Cardiac muscle cell (in vitro differentiated cells and primary cell): ENCODE measurements at regions not wholly inside any gene's neighbourhood (a gene's known extent, or its start where the extent isn't known, plus 50 kb on each side); places are given as distances from the start of the nearest gene placed in this dataset.

Experiments
- DNase-seq, 2 donors: peaks; one replicate each; pipeline versions ENCODE4 v3.0.0 to v3.0.0-alpha.2; 2010 to 2017; ENCODE audit warnings: low read depth in 1 of 2, low spot score in 1 of 2
- H3K27ac ChIP-seq: fragments of 200-600 bp; sonication (generic); 2 replicates; pipeline ENCODE4 v1.5.1; 2016
- H3K27me3 ChIP-seq: fragments of 200-600 bp; sonication (generic); 2 replicates; pipeline ENCODE4 v1.6.0; 2016; ENCODE audit warnings: control low read depth
- H3K36me3 ChIP-seq: fragments of 200-600 bp; sonication (generic); 2 replicates; pipeline ENCODE4 v1.5.1; 2016; ENCODE audit warnings: control low read depth
- H3K4me1 ChIP-seq: fragments of 200-600 bp; sonication (generic); 2 replicates; pipeline ENCODE4 v1.8.1; 2017; ENCODE audit warnings: low read depth, mild to moderate bottlenecking, mixed run types
- H3K4me3 ChIP-seq: fragments of 200-600 bp; sonication (generic); 2 replicates; pipeline ENCODE4 v1.5.1; 2016; ENCODE audit warnings: mild to moderate bottlenecking
- H3K9me3 ChIP-seq: fragments of 200-600 bp; sonication (generic); 2 replicates; pipeline ENCODE4 v1.5.1; 2017; ENCODE audit warnings: low read depth, mild to moderate bottlenecking, control low read depth
- TF ChIP-seq, protein P1 (sequence below): IDR thresholded peaks from 2 replicates; pipeline ENCODE4 v1.5.1; 2012; ENCODE audit warnings: low read depth, mild to moderate bottlenecking, low read length

DNA sequence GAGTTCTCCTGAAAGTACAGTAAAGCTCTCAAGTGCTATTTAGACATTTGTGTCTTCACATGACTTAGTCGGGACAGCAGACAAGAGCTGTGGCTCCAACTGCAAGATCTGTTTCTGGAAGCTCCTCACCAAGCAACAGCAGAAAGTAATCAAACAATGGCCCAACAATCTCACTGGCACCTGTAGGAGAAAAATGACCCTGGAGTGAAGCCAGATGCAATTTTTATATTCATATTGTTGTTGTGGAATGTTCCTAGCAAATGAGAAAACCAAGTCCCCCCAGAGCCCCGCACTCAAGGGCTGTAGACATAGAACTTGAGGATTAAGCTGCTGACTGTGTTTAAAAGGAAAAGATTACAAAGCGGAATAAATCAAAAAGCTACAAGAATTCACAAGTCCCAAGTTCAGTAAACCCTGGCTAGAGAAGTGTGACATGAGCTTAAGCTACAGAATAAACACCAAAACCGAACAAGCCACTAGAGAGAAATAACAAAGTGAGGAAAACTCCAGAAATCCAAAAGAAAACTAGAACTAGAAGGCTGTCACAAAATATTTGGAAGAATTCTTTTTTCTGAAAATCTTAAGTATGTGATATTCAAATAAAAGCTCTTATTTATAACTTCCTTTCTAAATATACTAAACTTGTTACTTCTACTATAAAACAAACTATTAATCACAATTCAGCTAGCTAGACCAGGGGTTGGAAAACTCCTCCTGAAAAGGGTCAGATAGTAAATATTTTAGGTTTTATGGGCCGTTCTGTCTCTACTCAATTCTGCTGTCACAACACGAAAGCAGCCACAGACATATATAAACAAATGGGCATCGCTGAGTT lies 454.5 kb downstream of the SUCLA2 start:
- Histone ChIP-seq H3K4me1 (no peaks in the 10 kb centered on the region), H3K36me3 (no peaks in the 10 kb centered on the region), H3K27me3 (no peaks in the 10 kb centered on the region), H3K4me3 (no peak overlapping the region), H3K9me3 (no peaks in the 10 kb centered on the region), H3K27ac (no peak overlapping the region)
- TF ChIP-seq, protein P1, sequence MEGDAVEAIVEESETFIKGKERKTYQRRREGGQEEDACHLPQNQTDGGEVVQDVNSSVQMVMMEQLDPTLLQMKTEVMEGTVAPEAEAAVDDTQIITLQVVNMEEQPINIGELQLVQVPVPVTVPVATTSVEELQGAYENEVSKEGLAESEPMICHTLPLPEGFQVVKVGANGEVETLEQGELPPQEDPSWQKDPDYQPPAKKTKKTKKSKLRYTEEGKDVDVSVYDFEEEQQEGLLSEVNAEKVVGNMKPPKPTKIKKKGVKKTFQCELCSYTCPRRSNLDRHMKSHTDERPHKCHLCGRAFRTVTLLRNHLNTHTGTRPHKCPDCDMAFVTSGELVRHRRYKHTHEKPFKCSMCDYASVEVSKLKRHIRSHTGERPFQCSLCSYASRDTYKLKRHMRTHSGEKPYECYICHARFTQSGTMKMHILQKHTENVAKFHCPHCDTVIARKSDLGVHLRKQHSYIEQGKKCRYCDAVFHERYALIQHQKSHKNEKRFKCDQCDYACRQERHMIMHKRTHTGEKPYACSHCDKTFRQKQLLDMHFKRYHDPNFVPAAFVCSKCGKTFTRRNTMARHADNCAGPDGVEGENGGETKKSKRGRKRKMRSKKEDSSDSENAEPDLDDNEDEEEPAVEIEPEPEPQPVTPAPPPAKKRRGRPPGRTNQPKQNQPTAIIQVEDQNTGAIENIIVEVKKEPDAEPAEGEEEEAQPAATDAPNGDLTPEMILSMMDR = no peak
- DNase-seq = no peak

DNA sequence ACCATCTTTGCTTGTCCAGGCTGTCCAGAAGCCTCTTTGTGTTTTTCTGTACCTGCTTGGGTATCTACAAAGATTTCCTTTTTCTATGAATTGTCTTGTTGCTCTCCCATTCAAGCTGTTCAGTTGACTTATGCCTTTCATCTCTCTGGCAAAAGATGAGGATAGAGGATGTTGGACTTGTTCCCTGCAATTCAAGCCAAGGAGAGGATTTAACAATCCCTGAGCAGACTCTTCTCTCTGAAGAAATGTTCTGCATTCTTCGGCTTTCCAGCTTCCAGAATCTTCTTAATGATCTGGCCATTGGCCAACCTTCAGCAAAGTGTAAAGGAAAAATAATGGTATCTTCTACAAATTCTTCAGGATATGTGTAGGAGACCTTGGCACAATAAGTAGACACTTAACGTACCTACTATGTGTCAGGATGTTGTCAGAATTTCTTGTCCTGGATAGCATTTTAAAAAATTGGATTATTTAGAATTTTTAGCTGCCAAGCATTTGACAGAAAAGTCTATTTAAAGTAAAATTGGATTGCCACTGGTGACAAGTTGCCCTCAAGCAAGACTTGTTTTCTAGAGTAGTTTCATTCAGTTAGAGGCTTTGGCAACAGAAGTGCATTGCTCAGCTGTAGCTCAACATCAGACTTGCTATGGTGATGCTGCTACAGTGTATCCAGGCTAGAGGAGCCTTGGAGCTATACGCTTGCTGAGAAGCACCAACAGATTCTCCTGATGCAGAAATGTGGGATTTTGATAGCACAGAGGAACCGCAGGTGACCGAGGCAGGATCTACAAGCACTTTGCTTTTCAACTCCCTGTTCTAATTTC lies 455.7 kb downstream of the SUCLA2 start:
- Histone ChIP-seq H3K36me3 (no peaks in the 10 kb centered on the region), H3K27ac (no peak overlapping the region), H3K4me3 (no peak overlapping the region), H3K27me3 (no peaks in the 10 kb centered on the region), H3K9me3 (no peaks in the 10 kb centered on the region), H3K4me1 (no peaks in the 10 kb centered on the region)
- DNase-seq = peak in 1 of 2 donors; percentile 19
- TF ChIP-seq, protein P1 = no peak

GRCh38 chr13:47539317-47539716 lies 461.8 kb downstream of the SUCLA2 start:
- Histone ChIP-seq H3K4me1 (no peaks in the 10 kb centered on the region), H3K27ac (no peak overlapping the region), H3K9me3 (no peaks in the 10 kb centered on the region), H3K36me3 (no peaks in the 10 kb centered on the region), H3K27me3 (no peaks in the 10 kb centered on the region), H3K4me3 (no peak overlapping the region)
- TF ChIP-seq, protein P1 = no peak
- DNase-seq = no peak

DNA sequence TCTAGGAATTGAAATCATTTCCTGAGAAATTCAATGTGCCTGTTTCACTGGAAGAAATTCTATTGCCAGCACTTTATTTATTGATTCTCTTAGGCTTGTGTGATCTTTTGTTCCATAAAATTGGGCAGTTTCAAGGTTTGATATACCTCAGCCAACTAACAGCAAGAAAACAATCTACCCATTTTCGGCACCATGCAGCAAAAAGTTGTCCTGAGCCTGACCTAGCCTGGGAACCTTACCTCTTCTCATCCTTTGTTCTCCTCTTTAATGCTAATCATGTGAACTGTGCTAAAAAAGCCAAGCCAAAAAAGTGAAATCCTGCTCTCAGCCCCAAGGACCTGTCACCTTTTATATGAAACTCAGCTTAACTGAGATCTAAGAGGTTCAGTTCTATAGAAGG lies 477.3 kb downstream of the SUCLA2 start:
- no peak overlapping the region for H3K4me3 ChIP-seq
- H3K9me3 ChIP-seq = no peaks in the 10 kb centered on the region
- TF ChIP-seq, protein P1 = no peak
- no peaks in the 10 kb centered on the region for H3K27me3 ChIP-seq
- H3K36me3 ChIP-seq = no peaks in the 10 kb centered on the region
- H3K27ac ChIP-seq = no peak overlapping the region
- no peak for DNase-seq
- H3K4me1 ChIP-seq = peaks cover 3% of the 10 kb centered on the region

- TF ChIP-seq, protein P1 = no peak
- H3K4me1 ChIP-seq = no peaks in the 10 kb centered on the region
- no peaks in the 10 kb centered on the region for H3K9me3 ChIP-seq
- no peak overlapping the region for H3K27ac ChIP-seq
- no peak for DNase-seq
- H3K4me3 ChIP-seq = no peak overlapping the region
- H3K27me3 ChIP-seq = no peaks in the 10 kb centered on the region
- H3K36me3 ChIP-seq = no peaks in the 10 kb centered on the region
These were observed 479.1 kb downstream of the SUCLA2 start for GRCh38 chr13:47521890-47522487.
